GM06990 (cell line): ENCODE measurements at regions not wholly inside any gene's neighbourhood (a gene's known extent, or its start where the extent isn't known, plus 50 kb on each side); places are given as distances from the start of the nearest gene placed in this dataset.

ENCODE experiments used
- DNase-seq: peaks from one replicate; pipeline ENCODE4 v3.0.0-alpha.2; 2011; ENCODE audit not compliant: insufficient read length; ENCODE audit errors: extremely low read depth
- H3K27me3 ChIP-seq: replicated peaks from 2 replicates; pipeline ENCODE4 v1.6.0; 2011; ENCODE audit warnings: low read length; ENCODE audit not compliant: control insufficient read depth, insufficient read depth
- H3K36me3 ChIP-seq: 2 replicates; pipeline ENCODE4 v1.5.1; 2011; ENCODE audit warnings: low read length; ENCODE audit not compliant: control insufficient read depth, insufficient read depth
- H3K4me3 ChIP-seq: replicated peaks from 2 replicates; pipeline ENCODE4 v1.5.1; 2011; ENCODE audit warnings: low read depth, mild to moderate bottlenecking, control low read depth, low read length
- CTCF ChIP-seq: IDR thresholded peaks from 2 replicates; pipeline ENCODE4 v1.5.1; 2011; ENCODE audit warnings: low read length, control low read depth, mild to moderate bottlenecking, inconsistent platforms; ENCODE audit not compliant: insufficient read depth, poor library complexity, severe bottlenecking

DNA sequence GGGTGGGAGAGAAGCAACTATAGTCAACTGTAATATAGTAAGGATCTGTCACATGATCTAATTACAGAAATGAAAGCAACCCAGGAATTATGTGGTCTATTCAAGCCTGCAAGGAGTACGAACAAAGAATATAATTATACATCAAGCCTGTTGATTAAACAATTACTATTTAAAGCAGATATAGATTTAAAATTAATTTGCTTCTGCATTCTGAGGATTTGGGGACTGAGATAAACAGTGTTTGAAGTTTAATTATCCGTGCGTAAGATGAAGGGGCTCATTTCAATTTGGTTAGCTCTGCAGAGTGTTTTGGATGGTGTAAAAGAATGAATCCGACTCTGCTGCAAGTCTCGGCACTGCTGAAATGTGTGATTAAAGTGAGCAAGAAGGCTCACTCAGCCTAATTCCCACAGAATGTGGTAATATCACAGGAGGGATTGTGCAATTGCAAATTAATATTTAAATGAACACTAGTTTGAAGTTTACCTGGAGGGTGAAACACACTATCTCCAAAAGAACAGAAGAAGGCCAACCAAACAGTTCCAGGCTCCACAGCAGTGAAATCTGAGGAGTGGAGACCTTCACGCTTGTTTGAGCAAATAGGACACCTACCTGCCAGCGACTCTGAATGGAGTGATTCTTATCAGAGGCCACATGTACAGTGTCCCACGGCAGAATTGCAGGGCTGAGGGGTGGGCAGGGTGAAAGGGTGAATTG lies 420.6 kb upstream of the SLC30A5 start:
- no peaks in the 10 kb centered on the region; the same call in 1 of the 2 replicates for H3K27me3 ChIP-seq
- H3K4me3 ChIP-seq = no peak overlapping the region
- H3K36me3 ChIP-seq = no peaks in the 10 kb centered on the region
- no peak for TF ChIP-seq CTCF
- no peak for DNase-seq

DNA sequence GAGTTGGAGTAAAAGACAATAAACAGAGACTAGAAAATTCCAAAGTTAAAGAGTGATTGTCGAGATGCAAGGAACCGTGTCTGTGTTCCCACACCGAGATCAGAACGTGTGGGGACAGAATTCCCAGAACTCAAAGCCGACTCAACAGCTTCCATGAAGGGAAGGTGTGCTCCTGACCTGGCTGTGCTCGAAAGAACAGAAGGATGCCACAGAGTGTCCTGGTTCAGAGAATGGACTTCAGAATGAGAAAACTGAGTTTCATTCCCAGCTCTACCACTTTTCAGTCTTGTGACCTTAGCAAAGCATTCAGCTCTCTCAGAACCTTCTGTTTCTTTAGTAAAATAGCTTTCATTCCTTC lies 420.0 kb upstream of the SLC30A5 start:
- TF ChIP-seq CTCF = no peak
- H3K4me3 ChIP-seq = no peak overlapping the region
- H3K27me3 ChIP-seq = no peaks in the 10 kb centered on the region; the same call in 1 of the 2 replicates
- H3K36me3 ChIP-seq = no peaks in the 10 kb centered on the region
- no peak for DNase-seq

DNA sequence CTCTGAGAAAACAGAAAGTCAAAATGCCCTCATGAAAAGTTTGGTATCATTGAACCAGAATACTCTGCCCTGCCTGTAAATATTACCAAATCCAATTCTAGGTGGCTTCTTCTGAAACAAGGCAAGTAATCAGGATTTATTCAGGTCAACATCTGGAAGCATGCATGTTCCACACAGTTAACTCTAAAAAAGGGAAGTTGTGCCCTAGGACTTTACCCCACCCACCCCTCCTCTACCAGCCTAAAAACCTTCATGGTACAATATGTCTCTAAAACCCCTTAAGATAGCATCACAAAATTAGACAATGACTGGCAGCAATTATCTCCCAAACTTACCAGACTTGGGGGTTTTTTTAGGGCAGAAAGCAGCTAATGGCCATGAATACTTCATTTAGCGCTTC lies 414.8 kb upstream of the SLC30A5 start:
- no peak overlapping the region for H3K4me3 ChIP-seq
- H3K36me3 ChIP-seq = no peaks in the 10 kb centered on the region
- no peaks in the 10 kb centered on the region; the same call in 1 of the 2 replicates for H3K27me3 ChIP-seq
- TF ChIP-seq CTCF = no peak
- DNase-seq = no peak

GRCh38 chr5:68680366-68680765 lies 413.4 kb upstream of the SLC30A5 start:
- no peak for TF ChIP-seq CTCF
- Histone ChIP-seq H3K36me3 (no peaks in the 10 kb centered on the region), H3K27me3 (no peaks in the 10 kb centered on the region; the same call in 1 of the 2 replicates), H3K4me3 (no peak overlapping the region)
- DNase-seq = no peak

DNA sequence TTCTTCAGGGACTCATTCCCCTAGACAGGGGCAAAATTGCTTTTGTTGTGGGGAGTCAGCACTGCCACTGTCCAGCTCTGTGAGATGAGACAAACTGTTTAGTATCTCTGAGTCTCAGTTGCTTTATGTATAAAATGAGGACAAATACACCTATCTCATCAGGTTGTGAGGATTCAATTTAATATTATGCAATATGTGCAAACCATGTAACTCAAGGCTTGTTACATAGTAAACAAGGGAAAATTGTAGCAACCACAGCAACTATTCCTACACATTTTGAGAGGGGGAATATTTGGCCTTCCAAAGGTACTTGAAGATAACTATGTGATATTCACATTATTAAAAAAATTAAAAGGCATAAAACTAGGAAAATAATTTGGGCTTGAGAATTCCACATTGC lies 411.9 kb upstream of the SLC30A5 start:
- Histone ChIP-seq H3K27me3 (no peaks in the 10 kb centered on the region; the same call in 1 of the 2 replicates), H3K4me3 (no peak overlapping the region), H3K36me3 (no peaks in the 10 kb centered on the region)
- TF ChIP-seq CTCF = no peak
- no peak for DNase-seq
